ENCODE measurements at regions not wholly inside any gene's neighbourhood (a gene's known extent, or its start where the extent isn't known, plus 50 kb on each side); places are given as distances from the start of the nearest gene placed in this dataset.
"Not testable (repeated sequence)": the region's sequence is repeated elsewhere in the genome, so short reads cannot be mapped to it uniquely, and the experiment has no call there.

GRCh38 chr2:51959696-51960095, 927.8 kb upstream of the NRXN1 start:
- no peak for DNase-seq

- no peak for DNase-seq
Measured at GRCh38 chr2:51953931-51954330, 922.0 kb upstream of the NRXN1 start.

- no peak for DNase-seq
Measured at GRCh38 chr2:51921076-51921475, 889.1 kb upstream of the NRXN1 start.

DNA sequence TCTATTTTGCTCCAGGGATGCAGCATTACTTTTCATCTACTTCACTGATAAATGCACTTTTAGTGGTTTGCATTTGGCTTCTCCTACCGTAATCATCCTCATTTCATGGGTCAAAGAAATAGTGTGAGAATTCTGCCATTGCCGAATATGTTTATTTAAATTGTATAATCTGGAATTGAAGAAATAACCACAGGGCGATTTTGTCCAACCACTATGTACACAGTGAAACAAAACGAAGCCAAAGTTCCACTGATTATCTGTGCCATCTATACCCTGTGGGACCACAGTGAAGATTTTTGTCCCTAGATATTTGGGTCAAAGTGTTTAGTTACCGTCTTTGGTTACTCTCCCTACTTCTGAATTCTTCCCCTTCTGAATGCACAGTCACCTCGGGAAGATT, 888.6 kb upstream of the NRXN1 start:
- no peak for DNase-seq

DNA sequence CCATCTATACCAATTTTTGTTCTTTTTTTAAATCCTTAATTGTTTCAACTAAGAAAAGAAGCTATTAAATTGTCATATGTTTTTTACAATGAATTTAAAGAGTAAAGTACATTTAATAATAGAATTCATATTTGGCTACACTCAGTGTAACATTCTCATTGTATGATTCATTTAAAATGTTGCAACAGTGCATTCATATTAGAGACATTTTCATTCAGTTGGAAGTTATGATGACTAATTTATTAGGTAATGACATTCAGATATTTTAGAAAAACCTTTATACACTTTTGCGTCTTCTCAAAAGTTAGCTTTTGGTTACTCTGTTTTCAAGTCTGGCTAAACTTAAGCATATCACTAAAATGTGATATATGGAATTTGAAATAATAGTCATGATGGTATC, 887.5 kb upstream of the NRXN1 start:
- DNase-seq = no peak

DNA sequence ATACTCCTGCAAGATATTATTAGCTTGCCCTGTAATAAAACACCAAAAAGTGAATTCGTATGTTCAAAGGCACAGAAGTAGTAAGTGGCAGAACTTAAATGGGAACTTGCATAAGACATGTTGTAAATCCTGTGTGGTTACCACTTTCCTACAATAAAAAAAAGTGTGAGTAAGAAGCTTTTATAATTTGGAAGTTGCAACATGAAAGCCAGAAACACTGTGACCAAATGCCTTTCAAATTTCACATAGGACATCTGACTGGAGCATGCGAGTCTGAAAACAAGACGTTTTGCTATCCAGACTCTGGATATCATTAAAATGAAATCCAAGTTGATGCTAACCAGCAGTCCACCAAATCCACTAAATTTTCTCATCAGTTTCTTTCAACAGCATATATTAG, 886.2 kb upstream of the NRXN1 start:
- DNase-seq = no peak

GRCh38 chr2:51903728-51904127, 871.8 kb upstream of the NRXN1 start:
- DNase-seq = no peak

DNA sequence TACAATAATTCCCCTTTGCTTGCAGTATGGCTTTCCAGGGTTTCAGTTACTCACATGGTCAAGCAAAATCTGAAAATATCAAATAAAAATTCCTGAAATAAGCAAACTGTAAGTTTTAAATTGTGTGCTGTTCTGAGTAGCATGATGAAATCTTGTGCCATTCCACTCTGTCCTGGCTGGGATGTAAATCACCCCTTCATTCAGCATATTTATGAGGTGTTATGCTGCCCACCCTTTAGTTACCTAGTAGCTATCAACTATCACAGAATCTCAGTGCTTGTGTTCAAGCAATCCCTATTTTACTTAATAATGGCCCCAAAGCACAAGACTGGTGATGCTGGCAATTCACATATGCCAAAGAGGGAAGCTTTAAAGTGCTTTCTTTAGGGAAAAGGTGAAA, 867.7 kb upstream of the NRXN1 start:
- DNase-seq = no peak

- DNase-seq = not testable (repeated sequence)
Measured at GRCh38 chr2:51894584-51894983, 862.7 kb upstream of the NRXN1 start.

DNA sequence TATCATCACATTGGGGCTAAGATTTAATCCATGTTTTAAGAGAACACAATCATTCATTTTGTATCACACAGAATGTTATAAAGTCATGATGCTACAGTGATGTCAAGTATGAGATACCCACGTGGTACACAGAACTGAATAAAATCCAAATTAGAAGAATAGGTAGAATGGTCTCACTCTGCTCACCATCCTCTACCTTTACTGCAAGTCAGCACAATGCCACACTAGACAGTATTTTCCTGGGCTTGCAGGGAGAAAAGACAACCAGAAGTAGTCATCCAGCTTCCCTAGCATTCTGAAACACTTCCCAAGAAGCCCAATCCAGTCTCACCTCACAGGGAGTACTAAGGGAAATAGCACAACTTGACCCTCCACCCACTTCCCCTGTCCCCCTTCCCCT, 856.2 kb upstream of the NRXN1 start:
- no peak for DNase-seq

GRCh38 chr2:51881673-51882072, 849.7 kb upstream of the NRXN1 start:
- DNase-seq = no peak

DNA sequence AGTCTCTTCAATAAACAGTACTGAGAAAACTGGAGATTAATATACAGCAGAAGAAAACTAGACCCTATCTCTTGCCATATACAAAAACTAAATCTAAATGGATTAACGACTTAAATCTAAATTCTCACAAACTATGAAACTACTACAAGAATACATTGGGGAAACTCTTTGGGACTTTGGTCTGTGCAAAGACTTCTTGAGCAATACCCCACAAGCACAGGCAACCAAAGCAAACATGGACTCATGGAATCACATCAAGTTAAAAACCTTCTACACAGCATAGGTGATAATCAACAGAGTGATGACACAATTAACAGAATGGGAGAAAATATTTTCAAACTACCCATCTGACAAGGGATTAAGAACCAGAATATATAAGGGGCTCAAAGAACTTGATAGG, 848.2 kb upstream of the NRXN1 start:
- no peak for DNase-seq

- DNase-seq = no peak
Measured at GRCh38 chr2:51866361-51866760, 834.4 kb upstream of the NRXN1 start.

DNA sequence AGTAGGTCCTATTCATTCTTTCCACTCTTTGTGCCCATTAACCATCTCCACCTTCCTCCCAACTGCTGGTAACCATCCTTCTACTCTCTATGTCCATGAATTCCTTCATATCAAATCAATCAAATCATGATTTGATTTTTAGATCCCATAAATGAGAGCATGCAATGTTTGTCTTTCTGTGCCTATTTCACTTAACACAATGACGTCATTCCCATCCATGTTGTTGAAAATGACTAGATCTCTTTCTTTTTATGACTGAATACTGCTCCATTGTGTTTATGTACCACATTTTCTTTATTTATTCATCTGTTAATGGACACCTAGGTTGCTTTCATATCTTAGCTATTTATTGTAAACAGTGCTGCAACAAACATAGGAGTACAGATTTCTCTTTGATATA, 827.3 kb upstream of the NRXN1 start:
- no peak for DNase-seq

GRCh38 chr2:51855683-51856082, 823.8 kb upstream of the NRXN1 start:
- no peak for DNase-seq

DNA sequence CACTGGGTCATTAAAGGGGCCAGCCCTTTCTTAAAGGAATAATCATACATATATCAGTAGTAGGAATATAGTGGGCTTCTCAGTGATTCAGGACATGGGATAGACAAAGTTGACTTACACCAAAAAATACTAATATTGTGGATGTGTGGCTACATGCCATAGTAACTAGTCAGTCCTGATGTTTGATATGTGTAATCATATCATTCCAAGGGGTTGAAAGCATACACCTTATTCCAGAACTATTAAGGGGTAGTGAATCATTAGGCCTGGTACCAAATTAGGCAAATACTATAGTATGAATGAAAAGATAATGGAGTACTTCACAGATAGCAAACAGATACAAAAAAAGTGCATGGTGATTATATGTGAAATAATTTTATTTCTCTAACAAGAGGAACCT, 814.9 kb upstream of the NRXN1 start:
- no peak for DNase-seq

DNA sequence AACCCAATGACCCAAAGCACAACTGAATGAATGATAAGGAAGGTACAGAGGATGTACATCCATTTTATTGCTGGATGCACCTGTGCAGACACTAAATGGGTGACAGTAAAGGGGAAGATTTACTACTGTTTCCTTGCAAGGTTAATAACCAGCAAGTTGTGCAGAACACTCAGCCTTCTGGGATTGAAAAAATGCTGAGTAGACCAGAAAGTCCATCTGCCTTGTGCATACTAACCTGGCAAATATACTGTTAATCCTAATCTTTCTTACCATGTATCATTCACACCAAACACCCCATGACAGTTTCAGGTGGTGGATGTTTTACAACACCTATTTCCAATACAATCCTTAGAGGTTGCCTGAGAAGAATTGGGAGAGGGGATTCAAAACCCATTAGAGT, 814.1 kb upstream of the NRXN1 start:
- no peak for DNase-seq

DNA sequence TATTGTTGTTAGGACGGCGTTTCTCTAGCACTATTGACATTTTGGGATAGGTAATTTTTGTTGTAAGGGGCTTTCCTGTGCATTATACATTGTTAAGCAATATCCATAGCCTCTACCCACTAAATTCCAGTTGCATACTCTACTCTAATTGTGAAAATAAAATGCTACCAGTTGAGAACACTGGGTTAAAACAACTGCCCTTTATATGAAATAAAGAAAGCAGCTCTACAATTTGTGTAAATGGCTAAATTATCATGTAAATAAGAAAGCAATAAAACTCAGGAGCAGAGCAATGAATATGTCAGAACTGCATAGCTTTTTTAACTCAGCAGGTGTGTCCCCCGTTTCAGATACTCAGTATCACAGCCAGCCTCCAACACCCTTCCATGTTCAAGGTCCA, 812.7 kb upstream of the NRXN1 start:
- no peak for DNase-seq

GRCh38 chr2:51829477-51829876, 797.5 kb upstream of the NRXN1 start:
- DNase-seq = no peak

- no peak for DNase-seq
Measured at GRCh38 chr2:51825823-51826222, 793.9 kb upstream of the NRXN1 start.

- DNase-seq = no peak
Measured at GRCh38 chr2:51813247-51813646, 781.3 kb upstream of the NRXN1 start.

- DNase-seq = no peak
Measured at GRCh38 chr2:51812138-51812866, 780.4 kb upstream of the NRXN1 start.

GRCh38 chr2:51810197-51810596, 778.3 kb upstream of the NRXN1 start:
- no peak for DNase-seq

DNA sequence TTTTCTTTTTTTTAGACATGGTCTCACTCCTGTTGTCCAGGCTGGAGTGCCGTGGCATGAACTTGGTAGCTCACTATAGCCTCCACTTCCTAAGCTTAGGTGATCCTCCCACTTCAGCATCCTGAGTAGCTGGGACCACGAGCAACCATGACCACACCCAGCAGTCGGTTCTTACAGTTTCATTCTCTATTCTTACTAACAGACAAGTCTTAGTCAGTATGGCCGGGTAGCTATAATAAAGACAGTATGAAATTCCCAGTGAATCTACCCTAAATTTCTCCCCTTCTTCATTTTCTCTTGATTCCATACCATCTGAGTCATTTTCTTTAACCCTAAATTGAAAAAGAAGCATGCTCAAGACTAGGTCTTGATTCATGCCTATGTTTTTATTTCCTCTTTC, 775.3 kb upstream of the NRXN1 start:
- no peak for DNase-seq

DNA sequence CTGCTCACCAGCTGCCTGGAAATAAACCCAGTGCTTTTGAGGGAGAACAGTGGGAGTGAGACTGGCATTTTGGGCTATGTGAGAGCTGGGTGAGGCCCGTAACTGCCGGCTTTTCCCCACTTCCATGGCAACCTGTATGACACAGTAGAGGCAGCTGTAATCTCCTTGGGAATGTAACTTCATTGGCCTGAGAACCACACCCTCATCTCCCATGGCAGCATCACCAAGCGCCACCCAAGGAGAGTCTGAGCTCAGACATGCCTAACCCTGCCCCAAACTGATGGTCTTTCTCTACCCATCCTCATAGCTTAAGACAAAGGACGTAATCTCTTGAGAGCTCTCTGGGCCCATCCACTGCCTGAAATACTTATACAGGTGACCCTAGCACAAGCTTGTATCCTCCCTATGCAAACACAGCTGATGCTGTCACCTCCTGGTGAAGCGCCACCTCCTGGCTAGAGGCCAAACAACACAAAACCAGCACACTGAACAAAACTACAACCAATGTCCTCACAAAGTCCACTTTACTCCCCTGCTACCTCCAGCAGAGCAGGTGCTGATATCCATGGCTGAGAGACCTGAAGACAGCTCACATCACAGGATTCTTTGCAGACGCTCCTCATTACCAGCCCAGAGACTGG, 763.4 kb upstream of the NRXN1 start:
- DNase-seq = peak; percentile 47

All from RPMI8226 (cell line).